ENCODE measurements at regions not wholly inside any gene's neighbourhood (a gene's known extent, or its start where the extent isn't known, plus 50 kb on each side); places are given as distances from the start of the nearest gene placed in this dataset.

DNA sequence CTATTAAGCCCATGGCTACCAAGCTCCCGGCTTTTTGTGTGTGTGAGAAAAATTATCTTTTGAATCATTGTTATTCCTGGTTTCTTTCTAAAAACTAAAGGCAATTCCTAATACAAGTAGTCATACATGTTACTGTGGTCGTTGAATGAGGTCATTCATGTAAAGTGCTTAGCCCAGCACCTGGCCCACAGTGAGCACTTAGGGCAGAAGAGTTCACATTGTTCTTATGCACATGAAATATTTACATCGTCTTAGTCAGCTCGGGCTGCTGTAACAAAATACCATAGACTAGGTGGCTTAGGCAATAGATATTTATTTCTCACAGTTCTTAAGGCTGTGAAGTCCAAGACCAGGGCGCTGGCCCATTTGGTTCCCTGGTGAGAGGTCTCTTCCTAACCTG lies 216.1 kb downstream of the SHQ1 start:
- no peak overlapping the region for H3K4me3 Mint-ChIP-seq
- DNase-seq = no peak
- peaks cover 9% of the 10 kb centered on the region for H3K27me3 Mint-ChIP-seq
- no peak for ATAC-seq (ENCODE audit: low read depth)
- TF ChIP-seq, protein P1, sequence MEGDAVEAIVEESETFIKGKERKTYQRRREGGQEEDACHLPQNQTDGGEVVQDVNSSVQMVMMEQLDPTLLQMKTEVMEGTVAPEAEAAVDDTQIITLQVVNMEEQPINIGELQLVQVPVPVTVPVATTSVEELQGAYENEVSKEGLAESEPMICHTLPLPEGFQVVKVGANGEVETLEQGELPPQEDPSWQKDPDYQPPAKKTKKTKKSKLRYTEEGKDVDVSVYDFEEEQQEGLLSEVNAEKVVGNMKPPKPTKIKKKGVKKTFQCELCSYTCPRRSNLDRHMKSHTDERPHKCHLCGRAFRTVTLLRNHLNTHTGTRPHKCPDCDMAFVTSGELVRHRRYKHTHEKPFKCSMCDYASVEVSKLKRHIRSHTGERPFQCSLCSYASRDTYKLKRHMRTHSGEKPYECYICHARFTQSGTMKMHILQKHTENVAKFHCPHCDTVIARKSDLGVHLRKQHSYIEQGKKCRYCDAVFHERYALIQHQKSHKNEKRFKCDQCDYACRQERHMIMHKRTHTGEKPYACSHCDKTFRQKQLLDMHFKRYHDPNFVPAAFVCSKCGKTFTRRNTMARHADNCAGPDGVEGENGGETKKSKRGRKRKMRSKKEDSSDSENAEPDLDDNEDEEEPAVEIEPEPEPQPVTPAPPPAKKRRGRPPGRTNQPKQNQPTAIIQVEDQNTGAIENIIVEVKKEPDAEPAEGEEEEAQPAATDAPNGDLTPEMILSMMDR (IDR thresholded peaks at IDR 0.05) = no peak
- H3K36me3 Mint-ChIP-seq (ENCODE audit: low read depth) = no peaks in the 10 kb centered on the region
- peaks cover 22% of the 10 kb centered on the region for H3K4me1 Mint-ChIP-seq
- no peaks in the 10 kb centered on the region for H3K9me3 Mint-ChIP-seq
- intact Hi-C loops (cut with micrococcal nuclease) = no loop called here
- no peak overlapping the region for H3K27ac Mint-ChIP-seq
- ChIA-PET CTCF (no interaction called here), POLR2A (no interaction called here)

DNA sequence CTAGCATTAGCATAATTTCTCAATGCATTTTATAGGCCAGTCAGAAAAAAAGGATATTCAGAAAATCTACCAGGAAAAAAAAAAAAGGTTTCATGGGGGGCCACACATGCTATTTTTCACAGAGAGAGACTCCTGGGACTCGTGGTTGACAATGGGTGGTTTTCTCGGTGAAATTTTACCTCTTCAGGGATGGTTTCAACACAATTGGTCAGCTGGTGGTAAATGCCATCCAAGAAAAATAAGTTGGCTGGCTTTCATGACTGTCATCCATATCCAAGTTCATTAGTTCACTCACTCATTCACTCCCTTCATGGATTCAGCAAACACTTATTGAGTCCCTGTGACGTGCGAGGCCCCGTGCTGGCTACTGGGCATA lies 217.3 kb downstream of the SHQ1 start:
- no peak for ATAC-seq (ENCODE audit: low read depth)

DNA sequence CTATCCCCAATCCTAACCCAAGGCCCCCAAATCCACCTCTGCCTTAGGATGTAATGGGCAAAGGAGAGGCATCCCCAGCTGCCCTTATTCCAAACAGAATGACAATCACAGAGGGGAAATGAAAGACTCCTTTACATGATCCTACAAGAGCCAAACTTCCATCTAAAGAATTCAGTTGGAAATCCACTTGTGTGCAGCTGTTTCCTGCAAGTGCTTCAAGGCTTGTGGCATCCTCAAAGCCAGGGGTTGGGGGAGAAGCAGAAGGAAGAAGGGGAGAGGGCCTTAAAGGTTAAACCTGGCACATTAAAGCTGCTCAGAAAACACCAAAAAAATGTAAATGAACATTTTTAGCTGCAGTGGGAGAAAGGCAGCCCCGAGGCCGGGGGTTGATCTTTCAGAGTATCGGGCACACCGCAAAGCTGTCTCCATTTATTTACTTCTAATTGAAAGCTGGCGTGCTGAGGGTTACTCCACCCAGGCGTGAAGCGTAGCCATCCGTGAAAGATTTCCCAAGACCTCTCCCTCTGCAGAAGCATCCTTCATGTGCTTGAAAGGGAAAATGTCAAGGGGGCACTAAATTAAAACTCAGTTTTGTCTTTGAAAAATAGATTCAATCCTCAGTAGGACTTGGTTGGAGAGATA lies 217.8 kb downstream of the SHQ1 start:
- no peak for DNase-seq
- TF ChIP-seq, protein P1 (IDR thresholded peaks at IDR 0.05) = no peak
- H3K27ac Mint-ChIP-seq = no peak overlapping the region
- H3K4me1 Mint-ChIP-seq = peaks cover 21% of the 10 kb centered on the region
- H3K27me3 Mint-ChIP-seq = peaks cover 4% of the 10 kb centered on the region
- intact Hi-C loops (cut with micrococcal nuclease) = no loop called here
- no peaks in the 10 kb centered on the region for H3K9me3 Mint-ChIP-seq
- H3K4me3 Mint-ChIP-seq = no peak overlapping the region
- POLR2A ChIA-PET = no interaction called here
- ATAC-seq (ENCODE audit: low read depth) = no peak
- CTCF ChIA-PET = interaction anchor here (1.1 kb wide), 1 partner anchor 35 kb away, joined by 3 read pairs; no protein-coding TSS in a partner anchor
- H3K36me3 Mint-ChIP-seq (ENCODE audit: low read depth) = no peaks in the 10 kb centered on the region

More for the DNA sequence above, 217.3 kb downstream of the SHQ1 start:
- Mint-ChIP-seq H3K9me3 (no peaks in the 10 kb centered on the region), H3K27me3 (peaks cover 5% of the 10 kb centered on the region), H3K4me3 (no peak overlapping the region), H3K4me1 (peaks cover 21% of the 10 kb centered on the region), H3K36me3 (ENCODE audit: low read depth) (no peaks in the 10 kb centered on the region), H3K27ac (no peak overlapping the region)
- intact Hi-C loops (cut with micrococcal nuclease) = no loop called here
- CTCF ChIA-PET = interaction anchor here (1.1 kb wide), 1 partner anchor 35 kb away, joined by 3 read pairs; no protein-coding TSS in a partner anchor
- DNase-seq = no peak
- POLR2A ChIA-PET = no interaction called here
- TF ChIP-seq, protein P1 (IDR thresholded peaks at IDR 0.05) = no peak

DNA sequence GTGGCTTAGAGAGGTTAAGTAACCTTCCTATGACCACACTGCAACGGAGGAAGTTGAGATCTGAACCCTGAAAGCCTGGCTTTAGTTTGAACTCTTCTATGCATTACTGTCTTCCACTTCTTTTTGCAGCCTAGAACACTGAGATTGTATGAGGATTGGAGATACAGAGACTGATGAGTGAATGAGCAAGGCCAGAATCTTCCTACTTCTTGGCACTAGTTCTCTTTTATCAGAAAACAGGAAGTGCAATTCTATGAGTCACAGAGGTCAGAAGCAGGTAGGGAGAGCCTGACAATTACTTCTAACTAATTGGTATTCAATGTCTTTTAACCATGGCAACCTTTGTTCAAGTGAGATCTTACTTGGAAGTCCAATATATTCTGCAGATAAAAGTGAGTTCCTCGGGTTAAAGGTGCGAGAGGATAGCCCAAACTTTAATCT lies 219.0 kb downstream of the SHQ1 start:
- Mint-ChIP-seq H3K36me3 (ENCODE audit: low read depth) (no peaks in the 10 kb centered on the region), H3K27me3 (no peaks in the 10 kb centered on the region), H3K9me3 (no peaks in the 10 kb centered on the region), H3K4me1 (peaks cover 21% of the 10 kb centered on the region), H3K4me3 (no peak overlapping the region), H3K27ac (no peak overlapping the region)
- intact Hi-C loops (cut with micrococcal nuclease) = loop anchor here (5.0 kb wide), 1 partner anchor 107 kb away; no protein-coding TSS in a partner anchor
- CTCF ChIA-PET = no interaction called here
- ATAC-seq (ENCODE audit: low read depth) (peak; percentile 77), DNase-seq (no peak)
- POLR2A ChIA-PET = no interaction called here
- TF ChIP-seq, protein P1 (IDR thresholded peaks at IDR 0.05) = no peak

DNA sequence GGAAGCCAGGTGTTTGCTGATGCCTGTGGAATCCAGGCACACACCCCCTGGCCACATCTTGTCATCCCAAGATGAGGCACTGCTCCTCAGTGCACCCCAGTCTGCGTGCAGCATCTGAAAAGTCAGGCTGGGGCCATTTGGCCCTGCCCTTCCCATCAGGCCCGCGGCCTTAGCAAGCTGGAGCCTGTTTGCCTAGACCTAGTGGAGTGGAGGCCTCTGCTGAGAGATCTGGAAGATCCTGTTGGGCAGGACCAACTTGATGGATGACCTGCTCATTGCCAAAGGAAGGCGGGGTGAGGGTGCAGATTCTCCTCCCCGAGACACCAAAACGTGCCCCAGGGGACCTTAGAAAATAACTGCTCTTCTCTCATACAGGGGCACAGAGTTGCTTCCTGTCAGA lies 220.2 kb downstream of the SHQ1 start:
- Mint-ChIP-seq H3K36me3 (ENCODE audit: low read depth) (no peaks in the 10 kb centered on the region), H3K4me3 (no peak overlapping the region), H3K27me3 (peaks cover 2% of the 10 kb centered on the region), H3K9me3 (no peaks in the 10 kb centered on the region), H3K4me1 (peaks cover 21% of the 10 kb centered on the region), H3K27ac (no peak overlapping the region)
- DNase-seq (no peak), ATAC-seq (ENCODE audit: low read depth) (no peak)
- ChIA-PET CTCF (no interaction called here), POLR2A (no interaction called here)
- TF ChIP-seq, protein P1 (IDR thresholded peaks at IDR 0.05) = no peak
- intact Hi-C loops (cut with micrococcal nuclease) = loop anchor here (5.0 kb wide), 1 partner anchor 106 kb away; no protein-coding TSS in a partner anchor
